HL-60 (cell line): ENCODE measurements at regions not wholly inside any gene's neighbourhood (a gene's known extent, or its start where the extent isn't known, plus 50 kb on each side); places are given as distances from the start of the nearest gene placed in this dataset.

ENCODE experiments used
- DNase-seq, 2 experiments: peaks; one replicate each; pipeline ENCODE4 v3.0.0-alpha.2; 2010 to 2020; ENCODE audit warnings: low read depth in 1 of 2, low spot score in 1 of 2
- H3K27ac ChIP-seq: fragments of 250-450 bp; sonication (Bioruptor Pico); replicated peaks from 2 replicates; pipeline ENCODE4 v1.5.1; 2020; ENCODE audit warnings: mild to moderate bottlenecking, moderate library complexity
- H3K27me3 ChIP-seq: fragments of 250-450 bp; sonication (Bioruptor Pico); 2 replicates; pipeline ENCODE4 v1.5.1; 2021; ENCODE audit warnings: mild to moderate bottlenecking, moderate library complexity; ENCODE audit not compliant: insufficient read depth, poor library complexity, severe bottlenecking
- H3K4me3 ChIP-seq: replicated peaks from 2 replicates; pipeline ENCODE4 v1.5.1; 2011; ENCODE audit warnings: mild to moderate bottlenecking, control low read depth, low read length; ENCODE audit not compliant: insufficient read depth
- GABPA ChIP-seq: IDR thresholded peaks from 2 replicates; pipeline ENCODE4 v1.6.1; 2012; ENCODE audit warnings: low read depth
- POLR2AphosphoS5 ChIP-seq: IDR thresholded peaks from 2 replicates; pipeline ENCODE4 v1.6.1; 2012; ENCODE audit warnings: low read depth
- SPI1 ChIP-seq: IDR thresholded peaks from 2 replicates; pipeline ENCODE4 v1.6.1; 2012; ENCODE audit warnings: low read depth, mild to moderate bottlenecking, borderline replicate concordance
- TF ChIP-seq, protein P1 (sequence below): IDR thresholded peaks from 2 replicates; pipeline ENCODE4 v1.6.1; 2012; ENCODE audit warnings: low read depth; ENCODE audit not compliant: insufficient replicate concordance
- TF ChIP-seq, protein P2 (sequence below): IDR thresholded peaks from one replicate; pipeline ENCODE4 v1.5.1; 2011; ENCODE audit warnings: low read length, control low read depth, inconsistent platforms; ENCODE audit not compliant: insufficient read depth

DNA sequence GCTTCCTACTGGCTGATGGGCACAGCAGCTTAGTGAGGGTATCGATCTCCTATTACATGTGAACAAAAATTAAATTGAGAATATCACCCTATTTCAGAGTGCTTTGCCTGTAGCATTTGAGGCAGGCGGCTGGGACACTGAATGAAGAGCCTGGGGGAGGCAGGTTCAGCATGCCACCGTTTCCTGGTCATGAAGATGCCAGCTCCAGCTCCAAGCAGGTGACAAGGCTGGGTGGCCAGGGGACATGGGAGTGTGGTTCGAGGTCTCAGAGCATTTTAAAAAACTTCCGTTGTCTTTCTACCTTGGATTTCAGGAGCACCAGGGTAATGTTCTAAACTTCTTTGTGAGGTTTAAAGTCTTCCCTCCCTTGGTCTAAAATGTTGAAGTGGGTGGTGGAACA is 158.2 kb downstream of the RPLP1 start:
- Histone ChIP-seq H3K27ac (peak overlapping the region; percentile 25), H3K27me3 (no peaks in the 10 kb centered on the region)

DNA sequence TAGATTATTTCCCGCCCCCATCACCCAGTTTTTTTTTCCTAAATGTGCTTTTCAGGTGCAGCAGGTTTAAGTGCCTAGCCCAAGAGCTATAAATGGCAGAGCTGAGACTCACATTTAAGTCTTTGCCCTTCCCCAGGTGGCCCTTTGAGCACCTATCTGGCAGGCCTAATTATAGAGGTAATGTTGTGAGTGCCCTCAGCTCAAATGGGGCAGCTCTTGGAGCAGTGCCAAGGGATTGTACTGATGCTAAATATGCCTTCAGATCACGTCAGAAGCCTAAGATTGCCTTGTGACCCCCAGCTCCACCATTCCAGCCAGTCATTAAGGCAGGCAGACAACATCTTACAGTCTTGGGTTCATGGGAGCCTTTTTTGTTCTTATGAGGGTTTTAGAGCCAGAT is 159.5 kb downstream of the RPLP1 start:
- Histone ChIP-seq H3K27ac (no peak overlapping the region), H3K4me3 (no peak overlapping the region), H3K27me3 (no peaks in the 10 kb centered on the region)
- DNase-seq, result no peak
- TF ChIP-seq SPI1 (no peak), POLR2AphosphoS5 (no peak), GABPA (no peak)
- TF ChIP-seq, protein P1, sequence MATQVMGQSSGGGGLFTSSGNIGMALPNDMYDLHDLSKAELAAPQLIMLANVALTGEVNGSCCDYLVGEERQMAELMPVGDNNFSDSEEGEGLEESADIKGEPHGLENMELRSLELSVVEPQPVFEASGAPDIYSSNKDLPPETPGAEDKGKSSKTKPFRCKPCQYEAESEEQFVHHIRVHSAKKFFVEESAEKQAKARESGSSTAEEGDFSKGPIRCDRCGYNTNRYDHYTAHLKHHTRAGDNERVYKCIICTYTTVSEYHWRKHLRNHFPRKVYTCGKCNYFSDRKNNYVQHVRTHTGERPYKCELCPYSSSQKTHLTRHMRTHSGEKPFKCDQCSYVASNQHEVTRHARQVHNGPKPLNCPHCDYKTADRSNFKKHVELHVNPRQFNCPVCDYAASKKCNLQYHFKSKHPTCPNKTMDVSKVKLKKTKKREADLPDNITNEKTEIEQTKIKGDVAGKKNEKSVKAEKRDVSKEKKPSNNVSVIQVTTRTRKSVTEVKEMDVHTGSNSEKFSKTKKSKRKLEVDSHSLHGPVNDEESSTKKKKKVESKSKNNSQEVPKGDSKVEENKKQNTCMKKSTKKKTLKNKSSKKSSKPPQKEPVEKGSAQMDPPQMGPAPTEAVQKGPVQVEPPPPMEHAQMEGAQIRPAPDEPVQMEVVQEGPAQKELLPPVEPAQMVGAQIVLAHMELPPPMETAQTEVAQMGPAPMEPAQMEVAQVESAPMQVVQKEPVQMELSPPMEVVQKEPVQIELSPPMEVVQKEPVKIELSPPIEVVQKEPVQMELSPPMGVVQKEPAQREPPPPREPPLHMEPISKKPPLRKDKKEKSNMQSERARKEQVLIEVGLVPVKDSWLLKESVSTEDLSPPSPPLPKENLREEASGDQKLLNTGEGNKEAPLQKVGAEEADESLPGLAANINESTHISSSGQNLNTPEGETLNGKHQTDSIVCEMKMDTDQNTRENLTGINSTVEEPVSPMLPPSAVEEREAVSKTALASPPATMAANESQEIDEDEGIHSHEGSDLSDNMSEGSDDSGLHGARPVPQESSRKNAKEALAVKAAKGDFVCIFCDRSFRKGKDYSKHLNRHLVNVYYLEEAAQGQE, result no peak

More for the DNA sequence above, 158.2 kb downstream of the RPLP1 start:
- TF ChIP-seq POLR2AphosphoS5, result no peak
- no peak overlapping the region for H3K4me3 ChIP-seq
- no peak for DNase-seq

DNA sequence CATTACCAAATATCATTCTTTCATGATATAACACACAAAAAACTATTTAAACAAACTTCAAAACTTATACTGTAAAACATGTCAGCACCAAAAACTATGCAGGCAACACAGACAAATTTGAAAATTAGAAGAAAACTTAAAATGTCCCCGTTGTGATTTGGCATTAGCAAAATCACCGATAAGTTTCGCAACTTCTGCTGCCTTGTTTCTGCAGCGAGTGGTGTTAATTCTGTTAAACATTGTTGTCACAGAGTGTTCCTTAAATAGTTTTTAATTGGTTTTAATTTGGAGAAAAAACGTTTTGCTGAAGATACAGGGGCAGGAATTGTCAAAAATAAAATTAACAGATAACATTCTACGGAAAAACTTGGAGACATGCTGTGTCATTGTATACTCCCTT is 160.6 kb downstream of the RPLP1 start:
- no peak overlapping the region for H3K27ac ChIP-seq
- no peak overlapping the region for H3K4me3 ChIP-seq
- no peaks in the 10 kb centered on the region for H3K27me3 ChIP-seq
- DNase-seq, result no peak
- TF ChIP-seq, protein P1, result no peak
- TF ChIP-seq SPI1 (no peak), POLR2AphosphoS5 (no peak), GABPA (no peak)
- TF ChIP-seq, protein P2, sequence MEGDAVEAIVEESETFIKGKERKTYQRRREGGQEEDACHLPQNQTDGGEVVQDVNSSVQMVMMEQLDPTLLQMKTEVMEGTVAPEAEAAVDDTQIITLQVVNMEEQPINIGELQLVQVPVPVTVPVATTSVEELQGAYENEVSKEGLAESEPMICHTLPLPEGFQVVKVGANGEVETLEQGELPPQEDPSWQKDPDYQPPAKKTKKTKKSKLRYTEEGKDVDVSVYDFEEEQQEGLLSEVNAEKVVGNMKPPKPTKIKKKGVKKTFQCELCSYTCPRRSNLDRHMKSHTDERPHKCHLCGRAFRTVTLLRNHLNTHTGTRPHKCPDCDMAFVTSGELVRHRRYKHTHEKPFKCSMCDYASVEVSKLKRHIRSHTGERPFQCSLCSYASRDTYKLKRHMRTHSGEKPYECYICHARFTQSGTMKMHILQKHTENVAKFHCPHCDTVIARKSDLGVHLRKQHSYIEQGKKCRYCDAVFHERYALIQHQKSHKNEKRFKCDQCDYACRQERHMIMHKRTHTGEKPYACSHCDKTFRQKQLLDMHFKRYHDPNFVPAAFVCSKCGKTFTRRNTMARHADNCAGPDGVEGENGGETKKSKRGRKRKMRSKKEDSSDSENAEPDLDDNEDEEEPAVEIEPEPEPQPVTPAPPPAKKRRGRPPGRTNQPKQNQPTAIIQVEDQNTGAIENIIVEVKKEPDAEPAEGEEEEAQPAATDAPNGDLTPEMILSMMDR, result no peak

DNA sequence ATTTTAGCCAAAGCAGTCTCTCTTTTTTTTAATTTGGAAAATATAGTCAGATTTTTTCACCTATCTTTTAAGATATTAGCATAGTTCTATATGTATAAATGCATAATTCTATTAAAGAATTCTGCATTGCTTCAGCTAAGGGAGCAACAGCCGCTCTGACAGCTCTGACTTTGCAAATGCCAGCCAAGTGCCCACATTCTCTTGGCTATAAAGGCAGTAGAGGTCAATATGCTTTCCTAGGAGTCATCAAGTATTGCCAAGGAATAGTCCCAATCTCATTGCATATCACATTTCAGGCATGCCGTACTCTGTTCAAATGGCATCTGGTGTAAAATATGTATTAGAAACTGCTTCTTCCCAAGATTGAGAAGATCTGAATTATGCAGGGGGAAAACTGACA is 161.4 kb downstream of the RPLP1 start:
- no peak for TF ChIP-seq POLR2AphosphoS5
- TF ChIP-seq SPI1, result no peak
- TF ChIP-seq, protein P1, result no peak
- TF ChIP-seq, protein P2, result no peak
- TF ChIP-seq GABPA, result no peak
- DNase-seq, result no peak
- no peaks in the 10 kb centered on the region for H3K27me3 ChIP-seq

More for the DNA sequence above, 161.4 kb downstream of the RPLP1 start:
- Histone ChIP-seq H3K4me3 (no peak overlapping the region), H3K27ac (no peak overlapping the region)
